Activated CD8-positive, alpha-beta memory T cell treated with anti-CD3 and anti-CD28 coated beads, Interleukin-2, amount 10 ng/mL, durations not matched to agents 7 days and 5 days (primary cell): ENCODE measurements at regions not wholly inside any gene's neighbourhood (a gene's known extent, or its start where the extent isn't known, plus 50 kb on each side); places are given as distances from the start of the nearest gene placed in this dataset.

ENCODE experiments used
- ATAC-seq: fragments of 150-1000 bp; cut with Tn5 transposase; one replicate; pipeline ENCODE4 v1.10.0; 2021; ENCODE audit warnings: moderate library complexity
- CTCF ChIA-PET: fragments of 350-600 bp; sonication (Branson Sonifier 250); formaldehyde crosslinking; loops from one replicate; lab custom pipeline; 2021; ENCODE audit warnings: antibody characterized with exemption; lab: Charles Lee
- DNase-seq: peaks from one replicate; pipeline ENCODE4 v3.0.0-alpha.2; 2020
- H3K27ac Mint-ChIP-seq: one replicate; pipeline ENCODE4 v1.8.0; 2021; ENCODE audit warnings: mild to moderate bottlenecking, mixed read lengths
- H3K27me3 Mint-ChIP-seq: one replicate; pipeline ENCODE4 v1.8.0; 2021; ENCODE audit warnings: mixed read lengths
- H3K36me3 Mint-ChIP-seq: one replicate; pipeline ENCODE4 v1.8.0; 2021; ENCODE audit warnings: mild to moderate bottlenecking, mixed read lengths
- H3K4me1 Mint-ChIP-seq: one replicate; pipeline ENCODE4 v1.8.0; 2021; ENCODE audit warnings: mixed read lengths
- H3K4me3 Mint-ChIP-seq: one replicate; pipeline ENCODE4 v1.8.0; 2021; ENCODE audit warnings: mild to moderate bottlenecking, moderate library complexity, mixed read lengths
- H3K9me3 Mint-ChIP-seq: one replicate; pipeline ENCODE4 v1.8.0; 2022; ENCODE audit warnings: low read depth, mixed read lengths

DNA sequence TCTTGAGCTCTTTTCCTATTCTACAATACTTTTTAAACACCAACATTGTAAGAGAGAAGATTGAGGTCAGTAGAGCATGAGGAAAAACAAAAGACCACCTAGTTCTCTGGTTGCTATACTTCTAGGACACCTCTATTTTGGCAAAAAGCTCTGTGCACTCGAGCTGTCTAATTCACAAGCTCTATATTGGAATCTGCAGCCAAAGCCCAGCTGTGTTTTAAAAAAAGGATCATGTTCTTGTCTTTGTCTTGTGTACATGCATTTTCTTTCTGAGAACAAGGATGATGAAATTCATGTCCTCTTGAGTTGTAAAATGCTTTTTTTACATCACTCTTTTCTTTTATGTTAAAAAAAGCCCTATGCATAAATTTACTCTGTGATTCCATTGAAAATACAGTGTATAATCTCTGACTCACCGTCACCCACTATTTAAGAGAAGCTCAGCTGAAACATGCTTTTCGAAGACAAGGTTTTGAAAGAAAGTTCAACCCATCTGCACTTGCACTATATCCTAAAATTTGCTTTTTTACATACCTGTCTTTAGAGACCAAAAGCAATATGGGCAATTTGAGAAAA, 215.5 kb upstream of the VSTM2A start:
- H3K4me1 Mint-ChIP-seq: no peaks in the 10 kb centered on the region
- H3K27ac Mint-ChIP-seq: no peak overlapping the region
- H3K4me3 Mint-ChIP-seq: no peak overlapping the region
- H3K27me3 Mint-ChIP-seq: no peaks in the 10 kb centered on the region
- peaks cover 7% of the 10 kb centered on the region for H3K9me3 Mint-ChIP-seq
- ATAC-seq: no peak
- H3K36me3 Mint-ChIP-seq: no peaks in the 10 kb centered on the region
- CTCF ChIA-PET: no interaction called here
- no peak for DNase-seq

- Mint-ChIP-seq H3K4me1 (no peaks in the 10 kb centered on the region), H3K27me3 (no peaks in the 10 kb centered on the region), H3K36me3 (no peaks in the 10 kb centered on the region), H3K4me3 (no peak overlapping the region), H3K27ac (no peak overlapping the region), H3K9me3 (peaks cover under 1% of the 10 kb centered on the region)
- no peak for ATAC-seq
- CTCF ChIA-PET: no interaction called here
- DNase-seq: no peak
Measured at GRCh38 chr7:54330216-54330800, 211.9 kb upstream of the VSTM2A start.

DNA sequence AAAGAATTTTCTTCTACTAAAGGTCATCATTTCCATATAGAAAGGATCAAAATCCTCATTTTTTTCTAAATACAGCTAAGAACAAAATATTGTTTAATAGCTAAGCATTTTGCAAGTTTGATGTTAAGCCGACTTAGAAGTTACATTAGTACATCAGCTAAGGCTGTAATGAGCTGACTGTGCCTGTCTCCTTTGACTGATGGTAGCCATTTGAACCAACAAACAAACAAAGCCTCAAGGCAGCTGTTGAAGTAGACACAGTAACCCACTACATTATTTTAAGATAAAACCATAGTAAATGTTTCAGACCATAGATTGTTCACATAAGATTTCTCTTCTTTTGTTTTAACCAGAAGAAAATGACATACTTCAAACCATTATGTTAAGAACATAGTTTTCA, 210.9 kb upstream of the VSTM2A start:
- Mint-ChIP-seq H3K27ac (no peak overlapping the region), H3K36me3 (no peaks in the 10 kb centered on the region), H3K4me1 (no peaks in the 10 kb centered on the region), H3K4me3 (no peak overlapping the region), H3K27me3 (no peaks in the 10 kb centered on the region), H3K9me3 (peaks cover 3% of the 10 kb centered on the region)
- DNase-seq (no peak), ATAC-seq (no peak)
- CTCF ChIA-PET: no interaction called here

GRCh38 chr7:54332301-54332700, 209.9 kb upstream of the VSTM2A start:
- Mint-ChIP-seq H3K9me3 (peaks cover 3% of the 10 kb centered on the region), H3K4me3 (no peak overlapping the region), H3K27me3 (no peaks in the 10 kb centered on the region), H3K4me1 (no peaks in the 10 kb centered on the region), H3K36me3 (no peaks in the 10 kb centered on the region), H3K27ac (no peak overlapping the region)
- DNase-seq: no peak
- ATAC-seq: no peak
- CTCF ChIA-PET: no interaction called here

DNA sequence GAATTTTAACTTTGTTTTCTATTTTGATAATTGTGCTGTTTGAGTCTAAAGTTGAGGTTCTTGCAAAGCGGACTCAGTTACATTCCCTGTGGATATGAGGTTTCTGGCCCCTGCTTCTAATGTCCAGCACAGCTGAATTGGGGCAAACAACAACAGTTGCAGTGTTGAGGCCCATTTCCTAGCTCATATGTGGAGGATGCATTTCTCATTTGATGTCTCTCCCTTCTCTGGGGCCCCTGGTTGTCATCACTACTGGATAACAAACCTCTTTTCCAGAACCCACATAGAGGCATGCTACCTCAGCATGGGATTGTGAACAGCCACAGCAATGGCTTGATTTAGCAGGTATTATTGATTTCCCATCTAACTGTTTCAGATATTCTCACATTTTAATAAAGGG, 208.2 kb upstream of the VSTM2A start:
- CTCF ChIA-PET: no interaction called here
- peaks cover 4% of the 10 kb centered on the region for H3K9me3 Mint-ChIP-seq
- no peak overlapping the region for H3K27ac Mint-ChIP-seq
- H3K4me1 Mint-ChIP-seq: no peaks in the 10 kb centered on the region
- no peak overlapping the region for H3K4me3 Mint-ChIP-seq
- H3K36me3 Mint-ChIP-seq: no peaks in the 10 kb centered on the region
- no peaks in the 10 kb centered on the region for H3K27me3 Mint-ChIP-seq
- DNase-seq (no peak), ATAC-seq (no peak)

DNA sequence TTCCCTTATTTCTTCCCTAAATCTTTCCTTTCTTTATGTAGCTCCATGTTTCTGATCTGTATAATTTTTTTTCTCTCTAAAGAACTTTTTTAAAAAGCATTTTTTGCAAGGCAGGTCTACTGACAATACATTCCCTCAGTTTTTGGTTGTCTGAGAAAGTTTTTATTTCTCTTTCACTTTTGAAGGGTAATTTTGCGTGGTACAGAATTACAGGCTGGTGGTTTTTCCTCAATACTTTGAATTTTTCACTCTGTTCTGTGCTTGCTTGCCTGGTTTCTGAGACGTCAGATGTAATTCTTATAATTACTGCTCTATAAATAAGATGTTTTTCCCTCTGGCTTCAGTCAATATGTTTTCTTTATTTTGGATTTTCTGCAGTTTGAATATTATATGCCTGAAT, 205.4 kb upstream of the VSTM2A start:
- no peaks in the 10 kb centered on the region for H3K36me3 Mint-ChIP-seq
- H3K9me3 Mint-ChIP-seq: peaks cover 7% of the 10 kb centered on the region
- H3K4me3 Mint-ChIP-seq: no peak overlapping the region
- ATAC-seq: no peak
- no peak overlapping the region for H3K27ac Mint-ChIP-seq
- H3K4me1 Mint-ChIP-seq: no peaks in the 10 kb centered on the region
- H3K27me3 Mint-ChIP-seq: no peaks in the 10 kb centered on the region
- no peak for DNase-seq
- CTCF ChIA-PET: no interaction called here

DNA sequence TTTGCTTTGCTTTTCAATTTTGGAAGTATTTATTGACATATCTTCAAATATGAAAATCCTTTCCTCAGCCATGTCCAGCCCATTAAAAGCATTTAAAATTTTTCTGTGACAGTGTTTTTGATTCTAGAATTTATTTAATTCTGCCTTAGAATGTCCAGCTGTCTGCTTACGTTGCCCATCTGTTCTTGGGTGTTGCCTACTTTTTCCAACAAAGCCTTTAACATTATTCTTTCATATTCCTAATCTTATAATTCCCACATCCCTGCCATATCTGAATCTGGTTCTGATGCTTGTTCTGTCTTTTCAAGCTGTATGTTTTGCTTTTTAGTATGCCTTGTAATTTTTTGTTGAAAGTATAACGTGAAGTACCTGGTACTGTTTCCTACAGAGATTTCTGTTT, 204.7 kb upstream of the VSTM2A start:
- Mint-ChIP-seq H3K27ac (no peak overlapping the region), H3K36me3 (no peaks in the 10 kb centered on the region), H3K4me1 (no peaks in the 10 kb centered on the region), H3K4me3 (no peak overlapping the region), H3K9me3 (peaks cover 8% of the 10 kb centered on the region), H3K27me3 (no peaks in the 10 kb centered on the region)
- DNase-seq (no peak), ATAC-seq (no peak)
- CTCF ChIA-PET: no interaction called here

DNA sequence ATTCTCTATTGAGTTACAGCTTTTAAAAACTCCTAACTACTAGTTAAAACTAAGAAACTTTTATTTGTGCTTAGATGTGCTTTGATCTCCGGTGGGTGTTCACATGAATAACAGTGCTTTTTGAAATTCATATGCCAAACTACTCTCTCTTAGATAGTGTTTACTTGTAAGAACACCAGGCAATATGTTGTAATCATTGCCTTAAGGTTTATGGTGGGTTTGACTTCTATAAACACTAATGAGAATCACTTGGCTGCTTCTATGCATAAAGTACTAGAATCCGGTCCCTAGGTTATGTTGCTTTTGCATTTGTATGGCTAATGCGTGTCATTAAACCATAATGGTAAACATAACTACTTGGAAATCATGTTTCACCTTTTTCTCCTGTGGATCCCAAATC, 203.9 kb upstream of the VSTM2A start:
- no peak for ATAC-seq
- peaks cover 8% of the 10 kb centered on the region for H3K9me3 Mint-ChIP-seq
- H3K36me3 Mint-ChIP-seq: no peaks in the 10 kb centered on the region
- no peak overlapping the region for H3K4me3 Mint-ChIP-seq
- CTCF ChIA-PET: no interaction called here
- H3K27ac Mint-ChIP-seq: no peak overlapping the region
- H3K4me1 Mint-ChIP-seq: no peaks in the 10 kb centered on the region
- no peak for DNase-seq
- no peaks in the 10 kb centered on the region for H3K27me3 Mint-ChIP-seq

GRCh38 chr7:54339073-54339472, 203.1 kb upstream of the VSTM2A start:
- DNase-seq: no peak
- ATAC-seq: no peak
- Mint-ChIP-seq H3K27ac (no peak overlapping the region), H3K27me3 (no peaks in the 10 kb centered on the region), H3K4me3 (no peak overlapping the region), H3K9me3 (peaks cover 15% of the 10 kb centered on the region), H3K36me3 (no peaks in the 10 kb centered on the region), H3K4me1 (no peaks in the 10 kb centered on the region)
- CTCF ChIA-PET: no interaction called here

- H3K27me3 Mint-ChIP-seq: no peaks in the 10 kb centered on the region
- no peaks in the 10 kb centered on the region for H3K36me3 Mint-ChIP-seq
- ATAC-seq: no peak
- H3K9me3 Mint-ChIP-seq: peaks cover 12% of the 10 kb centered on the region
- H3K27ac Mint-ChIP-seq: no peak overlapping the region
- CTCF ChIA-PET: no interaction called here
- no peaks in the 10 kb centered on the region for H3K4me1 Mint-ChIP-seq
- no peak for DNase-seq
- no peak overlapping the region for H3K4me3 Mint-ChIP-seq
Measured at GRCh38 chr7:54342458-54342857, 199.7 kb upstream of the VSTM2A start.

GRCh38 chr7:54343511-54343910, 198.7 kb upstream of the VSTM2A start:
- Mint-ChIP-seq H3K4me3 (no peak overlapping the region), H3K4me1 (no peaks in the 10 kb centered on the region), H3K36me3 (no peaks in the 10 kb centered on the region), H3K27ac (no peak overlapping the region), H3K27me3 (no peaks in the 10 kb centered on the region), H3K9me3 (peaks cover 16% of the 10 kb centered on the region)
- DNase-seq: no peak
- ATAC-seq: no peak
- CTCF ChIA-PET: no interaction called here

GRCh38 chr7:54345746-54346145, 196.4 kb upstream of the VSTM2A start:
- H3K36me3 Mint-ChIP-seq: no peaks in the 10 kb centered on the region

GRCh38 chr7:54349229-54349628, 192.9 kb upstream of the VSTM2A start:
- ATAC-seq: no peak
- Mint-ChIP-seq H3K36me3 (no peaks in the 10 kb centered on the region), H3K4me3 (no peak overlapping the region), H3K27ac (no peak overlapping the region), H3K4me1 (no peaks in the 10 kb centered on the region), H3K27me3 (no peaks in the 10 kb centered on the region), H3K9me3 (peaks cover 18% of the 10 kb centered on the region)
- DNase-seq: no peak
- CTCF ChIA-PET: no interaction called here

More at GRCh38 chr7:54345746-54346145, 196.4 kb upstream of the VSTM2A start:
- no peak overlapping the region for H3K4me3 Mint-ChIP-seq
- no peak for ATAC-seq
- CTCF ChIA-PET: no interaction called here
- H3K9me3 Mint-ChIP-seq: peaks cover 21% of the 10 kb centered on the region
- no peak overlapping the region for H3K27ac Mint-ChIP-seq
- H3K27me3 Mint-ChIP-seq: no peaks in the 10 kb centered on the region
- H3K4me1 Mint-ChIP-seq: no peaks in the 10 kb centered on the region
- no peak for DNase-seq

DNA sequence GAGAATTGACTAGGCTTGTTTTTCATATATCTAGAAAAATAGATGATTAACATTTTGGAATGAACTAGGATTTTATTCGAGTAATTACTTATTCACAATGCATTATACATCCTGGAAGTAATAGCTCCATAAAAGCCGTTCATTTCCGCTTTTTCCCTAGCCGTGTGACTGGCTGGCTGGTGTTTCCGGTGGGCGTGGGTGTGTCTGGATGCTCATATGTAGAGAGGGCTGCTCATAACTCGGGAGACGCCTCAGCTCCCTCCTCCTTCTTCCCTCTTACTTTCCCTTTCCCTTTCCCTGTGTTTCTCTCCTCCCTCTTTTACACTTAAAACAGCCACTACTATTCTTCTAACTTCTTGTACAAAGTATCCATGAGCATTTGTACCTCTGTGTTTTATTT, 187.7 kb upstream of the VSTM2A start:
- no peaks in the 10 kb centered on the region for H3K4me1 Mint-ChIP-seq
- H3K27me3 Mint-ChIP-seq: no peaks in the 10 kb centered on the region
- DNase-seq (no peak), ATAC-seq (no peak)
- no peak overlapping the region for H3K4me3 Mint-ChIP-seq
- H3K27ac Mint-ChIP-seq: no peak overlapping the region
- CTCF ChIA-PET: no interaction called here
- H3K9me3 Mint-ChIP-seq: peaks cover 17% of the 10 kb centered on the region
- H3K36me3 Mint-ChIP-seq: no peaks in the 10 kb centered on the region

GRCh38 chr7:54355842-54356241, 186.3 kb upstream of the VSTM2A start:
- Mint-ChIP-seq H3K9me3 (peaks cover 15% of the 10 kb centered on the region), H3K36me3 (no peaks in the 10 kb centered on the region), H3K27me3 (no peaks in the 10 kb centered on the region), H3K27ac (no peak overlapping the region), H3K4me1 (no peaks in the 10 kb centered on the region), H3K4me3 (no peak overlapping the region)
- DNase-seq (no peak), ATAC-seq (no peak)
- CTCF ChIA-PET: no interaction called here
